Duodenal mucosa (tissue), 2 donors: ENCODE measurements at regions not wholly inside any gene's neighbourhood (a gene's known extent, or its start where the extent isn't known, plus 50 kb on each side); places are given as distances from the start of the nearest gene placed in this dataset.

Source experiments
- H3K27ac ChIP-seq: one replicate; pipeline ENCODE4 v1.7.0; 2013; ENCODE audit warnings: low read depth, low read length
- H3K27me3 ChIP-seq, 2 donors: one replicate each; pipeline ENCODE4 v1.7.0; 2013; ENCODE audit warnings: low read length in 2 of 2, control low read depth in 1 of 2; ENCODE audit not compliant: insufficient read depth in 2 of 2, control insufficient read depth in 1 of 2
- H3K36me3 ChIP-seq, 2 donors: one replicate each; pipeline ENCODE4 v1.7.0; 2013; ENCODE audit warnings: low read length in 2 of 2, control low read depth in 1 of 2; ENCODE audit not compliant: insufficient read depth in 2 of 2, control insufficient read depth in 1 of 2
- H3K4me1 ChIP-seq, 2 donors: one replicate each; pipeline ENCODE4 v1.7.0; 2013; ENCODE audit warnings: low read length in 2 of 2, control low read depth in 1 of 2; ENCODE audit not compliant: insufficient read depth in 2 of 2, control insufficient read depth in 1 of 2
- H3K4me3 ChIP-seq, 2 donors: one replicate each; pipeline ENCODE4 v1.7.0; 2013; ENCODE audit warnings: low read length in 2 of 2, low read depth in 1 of 2
- H3K9ac ChIP-seq, 2 donors: one replicate each; pipeline ENCODE4 v1.7.0; 2013; ENCODE audit warnings: low read length in 2 of 2, low read depth in 1 of 2
- H3K9me3 ChIP-seq, 2 donors: one replicate each; pipeline ENCODE4 v1.7.0; 2013; ENCODE audit warnings: low read length in 2 of 2, control low read depth in 1 of 2; ENCODE audit not compliant: control insufficient read depth in 1 of 2

- Histone ChIP-seq H3K4me1 (peaks cover under 1 to 6% of the 10 kb centered on the region in 2 donors), H3K4me3 (no peak overlapping the region), H3K36me3 (no peaks in the 10 kb centered on the region), H3K9me3 (no peaks in the 10 kb centered on the region), H3K27ac (no peak overlapping the region), H3K9ac (no peak overlapping the region), H3K27me3 (no peaks in the 10 kb centered on the region)
Measured at GRCh38 chr6:154596701-154597100, 86.2 kb upstream of the CNKSR3 start.

DNA sequence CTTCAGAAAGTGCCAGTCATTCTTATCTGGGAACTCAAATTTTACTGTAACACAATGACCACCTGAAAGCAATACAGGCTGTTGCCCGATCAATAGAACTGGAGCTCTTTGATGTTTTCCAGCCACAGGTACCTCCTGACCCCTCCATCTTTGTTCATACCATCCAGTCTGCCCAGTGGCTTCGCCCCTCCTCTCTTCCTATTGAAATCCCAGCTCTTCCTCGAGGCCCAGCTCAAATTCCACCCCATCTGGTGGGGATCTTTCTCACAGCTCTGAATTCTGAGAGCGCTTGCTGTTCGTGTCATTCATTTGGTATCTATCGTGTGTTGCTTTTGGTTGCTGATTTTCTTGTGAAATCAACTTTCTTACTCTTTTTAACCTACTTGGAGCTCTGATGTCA lies 87.9 kb upstream of the CNKSR3 start:
- Histone ChIP-seq H3K27me3 (no peaks in the 10 kb centered on the region), H3K4me3 (no peak overlapping the region), H3K9ac (no peak overlapping the region), H3K9me3 (no peaks in the 10 kb centered on the region), H3K27ac (no peak overlapping the region), H3K4me1 (peaks cover 0 to 11% of the 10 kb centered on the region in 2 donors), H3K36me3 (no peaks in the 10 kb centered on the region)

DNA sequence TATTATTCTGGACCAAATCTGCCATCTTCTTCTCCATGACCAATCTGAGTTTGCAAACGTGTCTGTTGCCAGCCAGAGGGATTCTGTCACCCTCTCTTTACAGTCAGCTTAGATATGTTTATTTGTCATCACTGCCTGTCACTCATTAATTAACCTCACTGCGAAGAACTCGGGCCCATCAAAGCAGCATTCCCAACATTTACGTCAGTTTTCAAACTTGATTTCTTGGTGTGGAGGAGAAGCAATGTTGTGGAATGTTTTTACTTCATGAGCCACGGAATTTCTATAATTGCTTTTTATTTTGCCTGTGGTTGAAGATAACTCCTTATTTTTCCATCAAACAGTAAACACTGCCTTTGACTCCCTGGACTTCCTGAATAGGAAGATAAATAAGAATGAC lies 91.8 kb upstream of the CNKSR3 start:
- no peaks in the 10 kb centered on the region for H3K9me3 ChIP-seq
- H3K36me3 ChIP-seq = no peaks in the 10 kb centered on the region
- H3K4me3 ChIP-seq = no peak overlapping the region
- no peaks in the 10 kb centered on the region for H3K27me3 ChIP-seq
- no peak overlapping the region for H3K27ac ChIP-seq
- H3K9ac ChIP-seq = no peak overlapping the region
- peaks cover 0 to 11% of the 10 kb centered on the region in 2 donors for H3K4me1 ChIP-seq

DNA sequence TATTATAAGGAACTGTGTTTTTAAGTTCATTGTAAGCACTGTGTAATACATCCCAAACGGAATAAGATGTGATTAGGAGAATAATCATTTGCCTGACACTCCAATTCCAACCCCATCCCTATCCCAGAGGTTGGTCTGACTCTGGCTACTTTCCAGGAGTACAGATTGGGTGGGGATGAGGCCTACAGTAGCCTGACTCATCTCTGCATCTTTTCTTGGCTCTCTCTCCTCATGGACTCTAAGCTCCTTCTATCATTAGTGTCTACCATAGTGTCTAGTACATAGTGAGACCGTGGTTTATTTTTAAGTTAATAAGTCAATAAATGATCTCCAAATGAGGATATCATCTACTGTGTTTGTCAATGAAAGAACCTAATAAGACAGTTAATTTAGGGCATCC lies 92.2 kb upstream of the CNKSR3 start:
- Histone ChIP-seq H3K9me3 (no peaks in the 10 kb centered on the region), H3K4me1 (peaks cover 0 to 11% of the 10 kb centered on the region in 2 donors), H3K27ac (no peak overlapping the region), H3K36me3 (no peaks in the 10 kb centered on the region), H3K27me3 (no peaks in the 10 kb centered on the region), H3K4me3 (no peak overlapping the region), H3K9ac (no peak overlapping the region)

GRCh38 chr6:154604119-154604518 lies 93.6 kb upstream of the CNKSR3 start:
- Histone ChIP-seq H3K9me3 (no peaks in the 10 kb centered on the region), H3K27ac (no peak overlapping the region), H3K4me3 (no peak overlapping the region), H3K4me1 (peaks cover 0 to 11% of the 10 kb centered on the region in 2 donors), H3K9ac (no peak overlapping the region), H3K27me3 (no peaks in the 10 kb centered on the region), H3K36me3 (no peaks in the 10 kb centered on the region)

DNA sequence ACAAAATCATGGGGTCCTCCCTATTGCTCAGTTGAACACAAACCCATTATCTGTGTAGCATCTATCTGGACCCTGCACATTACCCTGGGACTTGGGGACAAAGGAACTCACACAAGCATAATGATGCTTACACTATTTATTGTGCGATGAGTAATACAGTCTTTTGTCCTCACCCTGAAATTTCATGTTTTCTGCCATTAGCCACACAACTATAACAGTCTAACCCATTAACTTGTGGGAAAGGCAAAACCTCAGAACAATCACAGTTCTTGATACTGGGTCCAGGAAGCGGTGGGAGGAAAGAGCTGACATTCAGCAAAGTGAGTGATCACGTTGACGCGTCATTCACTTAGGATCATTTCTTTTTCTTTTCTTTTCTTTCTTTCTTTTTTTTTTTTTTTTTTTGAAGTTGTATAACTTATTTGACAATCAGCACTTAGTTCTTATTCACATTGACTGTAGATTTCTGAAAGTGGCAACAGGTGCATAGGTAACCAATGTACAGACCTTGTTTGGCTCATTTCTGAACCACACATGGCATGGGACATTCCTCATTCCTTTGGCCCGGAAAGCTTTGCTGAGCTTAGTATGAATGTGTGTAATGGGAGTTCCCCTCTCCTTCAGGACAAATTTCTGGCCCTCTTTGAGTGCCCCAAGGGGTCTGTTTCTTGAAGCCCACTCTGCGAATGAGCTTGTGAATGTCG lies 94.8 kb upstream of the CNKSR3 start:
- no peaks in the 10 kb centered on the region for H3K36me3 ChIP-seq
- H3K27me3 ChIP-seq = no peaks in the 10 kb centered on the region
- H3K9ac ChIP-seq = no peak overlapping the region
- H3K4me1 ChIP-seq = peaks cover 0 to 11% of the 10 kb centered on the region in 2 donors
- no peak overlapping the region for H3K4me3 ChIP-seq
- no peak overlapping the region for H3K27ac ChIP-seq
- no peaks in the 10 kb centered on the region for H3K9me3 ChIP-seq

DNA sequence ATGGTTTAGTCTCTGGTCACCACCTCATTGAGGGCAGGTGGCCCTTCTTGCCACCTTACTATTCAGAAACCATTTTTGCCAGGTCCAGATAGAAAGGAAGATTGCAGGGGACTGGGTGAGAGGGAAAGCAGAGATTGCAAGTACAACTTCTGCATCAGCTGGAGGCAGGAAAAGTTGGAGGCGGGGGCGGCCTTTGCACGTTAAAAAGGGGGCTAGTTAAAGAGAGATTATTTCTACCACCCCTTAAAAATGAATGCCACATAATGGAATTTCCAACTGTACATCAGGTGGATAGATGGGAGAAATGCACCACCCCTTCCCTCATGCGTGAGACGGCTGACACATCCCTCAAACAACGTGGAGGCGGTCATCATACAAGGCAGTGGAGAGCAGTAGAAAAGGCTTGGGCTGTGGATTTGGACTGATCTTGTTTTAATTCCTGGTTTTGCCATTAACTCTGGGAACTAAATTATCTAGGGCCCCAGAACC lies 95.4 kb upstream of the CNKSR3 start:
- Histone ChIP-seq H3K27ac (no peak overlapping the region), H3K9ac (no peak overlapping the region), H3K27me3 (no peaks in the 10 kb centered on the region)

DNA sequence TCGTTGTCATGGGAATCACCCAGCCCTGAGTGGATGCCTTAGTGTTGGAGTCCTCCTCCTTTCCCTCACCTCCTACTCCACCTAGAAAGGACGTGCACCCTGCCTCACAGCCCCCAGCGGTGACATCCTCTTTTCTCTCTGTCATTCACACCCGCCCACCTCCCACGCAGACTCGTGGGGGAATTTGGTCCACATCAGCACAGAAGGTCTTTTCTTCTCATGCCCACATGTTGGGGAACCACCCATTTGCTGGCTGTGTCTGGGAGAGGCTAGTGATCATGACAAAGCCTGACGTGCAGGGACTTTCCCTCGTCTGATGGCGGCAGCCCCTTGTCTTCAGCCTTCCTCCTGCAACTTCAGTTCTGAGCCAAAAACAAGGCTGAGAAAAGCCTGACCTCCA lies 96.0 kb upstream of the CNKSR3 start:
- no peak overlapping the region for H3K27ac ChIP-seq
- no peaks in the 10 kb centered on the region for H3K36me3 ChIP-seq
- no peaks in the 10 kb centered on the region for H3K27me3 ChIP-seq
- H3K9me3 ChIP-seq = no peaks in the 10 kb centered on the region
- H3K4me3 ChIP-seq = no peak overlapping the region
- peaks cover 0 to 11% of the 10 kb centered on the region in 2 donors for H3K4me1 ChIP-seq
- no peak overlapping the region for H3K9ac ChIP-seq

More for the DNA sequence above, 95.4 kb upstream of the CNKSR3 start:
- H3K4me3 ChIP-seq = no peak overlapping the region
- H3K4me1 ChIP-seq = peaks cover 0 to 11% of the 10 kb centered on the region in 2 donors
- no peaks in the 10 kb centered on the region for H3K9me3 ChIP-seq
- H3K36me3 ChIP-seq = no peaks in the 10 kb centered on the region

GRCh38 chr6:154606860-154607259 lies 96.4 kb upstream of the CNKSR3 start:
- no peak overlapping the region for H3K4me3 ChIP-seq

DNA sequence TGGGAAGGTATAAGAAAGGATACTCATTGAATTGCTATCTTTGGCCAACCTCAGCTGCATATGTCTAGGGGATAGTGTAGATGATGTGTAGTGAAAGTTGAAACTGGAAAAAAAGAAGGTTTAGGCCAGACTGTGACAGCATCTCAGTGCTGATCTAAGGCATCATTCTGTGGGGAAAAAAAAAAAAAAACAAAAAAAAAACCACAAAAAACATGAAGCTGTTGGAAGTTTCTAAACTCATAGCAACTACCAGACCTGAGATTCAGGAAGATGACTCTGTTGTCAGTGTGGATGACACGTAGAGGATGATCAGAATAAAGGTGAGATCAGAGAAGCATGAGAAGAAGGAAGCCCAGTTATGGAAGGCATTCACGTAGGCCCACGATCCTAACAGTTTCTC lies 100.8 kb upstream of the CNKSR3 start:
- H3K27ac ChIP-seq = no peak overlapping the region
- H3K27me3 ChIP-seq = no peaks in the 10 kb centered on the region
- no peaks in the 10 kb centered on the region for H3K9me3 ChIP-seq

More at GRCh38 chr6:154606860-154607259, 96.4 kb upstream of the CNKSR3 start:
- peaks cover 0 to 9% of the 10 kb centered on the region in 2 donors for H3K4me1 ChIP-seq
- H3K36me3 ChIP-seq = no peaks in the 10 kb centered on the region
- H3K27me3 ChIP-seq = no peaks in the 10 kb centered on the region
- H3K27ac ChIP-seq = no peak overlapping the region
- H3K9ac ChIP-seq = no peak overlapping the region
- H3K9me3 ChIP-seq = no peaks in the 10 kb centered on the region

More for the DNA sequence above, 100.8 kb upstream of the CNKSR3 start:
- H3K4me3 ChIP-seq = no peak overlapping the region
- H3K4me1 ChIP-seq = peaks cover 10 to 13% of the 10 kb centered on the region in 2 donors
- no peaks in the 10 kb centered on the region for H3K36me3 ChIP-seq
- no peak overlapping the region for H3K9ac ChIP-seq
